ENCODE measurements at regions not wholly inside any gene's neighbourhood (a gene's known extent, or its start where the extent isn't known, plus 50 kb on each side); places are given as distances from the start of the nearest gene placed in this dataset.

- TF ChIP-seq POLR2A (IDR thresholded peaks at IDR 0.05; ENCODE audit: low read depth, low read length) (no peak), POLR2AphosphoS5 (IDR thresholded peaks at IDR 0.05; ENCODE audit: low read depth, low read length) (no peak), TAF1 (IDR thresholded peaks at IDR 0.05; ENCODE audit: low read depth, low read length) (no peak)
Observed at GRCh38 chr20:58109918-58110635, 118.4 kb downstream of the ANKRD60 start.

Measured in GM12891 (cell line).